ENCODE measurements at regions not wholly inside any gene's neighbourhood (a gene's known extent, or its start where the extent isn't known, plus 50 kb on each side); places are given as distances from the start of the nearest gene placed in this dataset.

DNA sequence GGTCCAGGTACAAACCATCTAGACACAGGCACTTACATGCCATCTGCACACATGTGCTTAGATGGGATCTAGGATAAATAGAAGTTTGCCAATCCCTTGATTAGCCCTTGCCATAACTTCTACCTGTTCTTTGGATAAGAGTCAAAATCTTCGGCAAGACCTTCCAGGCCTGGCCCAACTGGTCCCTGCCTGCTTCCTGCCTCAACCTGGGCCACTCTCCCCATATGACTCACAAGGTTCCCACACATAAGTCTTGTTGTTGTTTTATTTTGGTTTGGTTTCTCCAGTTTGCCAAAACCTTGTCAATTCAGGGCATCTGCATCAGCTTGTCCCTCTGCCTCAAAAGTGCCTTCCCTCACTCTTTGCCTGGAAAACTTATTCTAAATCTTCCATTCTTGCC, 95.3 kb upstream of the XYLT1 start:
- TF ChIP-seq, protein P1, sequence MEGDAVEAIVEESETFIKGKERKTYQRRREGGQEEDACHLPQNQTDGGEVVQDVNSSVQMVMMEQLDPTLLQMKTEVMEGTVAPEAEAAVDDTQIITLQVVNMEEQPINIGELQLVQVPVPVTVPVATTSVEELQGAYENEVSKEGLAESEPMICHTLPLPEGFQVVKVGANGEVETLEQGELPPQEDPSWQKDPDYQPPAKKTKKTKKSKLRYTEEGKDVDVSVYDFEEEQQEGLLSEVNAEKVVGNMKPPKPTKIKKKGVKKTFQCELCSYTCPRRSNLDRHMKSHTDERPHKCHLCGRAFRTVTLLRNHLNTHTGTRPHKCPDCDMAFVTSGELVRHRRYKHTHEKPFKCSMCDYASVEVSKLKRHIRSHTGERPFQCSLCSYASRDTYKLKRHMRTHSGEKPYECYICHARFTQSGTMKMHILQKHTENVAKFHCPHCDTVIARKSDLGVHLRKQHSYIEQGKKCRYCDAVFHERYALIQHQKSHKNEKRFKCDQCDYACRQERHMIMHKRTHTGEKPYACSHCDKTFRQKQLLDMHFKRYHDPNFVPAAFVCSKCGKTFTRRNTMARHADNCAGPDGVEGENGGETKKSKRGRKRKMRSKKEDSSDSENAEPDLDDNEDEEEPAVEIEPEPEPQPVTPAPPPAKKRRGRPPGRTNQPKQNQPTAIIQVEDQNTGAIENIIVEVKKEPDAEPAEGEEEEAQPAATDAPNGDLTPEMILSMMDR (IDR thresholded peaks at IDR 0.05; ENCODE audit: insufficient read depth, low read length, poor library complexity, severe bottlenecking): no peak
- DNase-seq (ENCODE audit: low read depth): no peak
- Histone ChIP-seq H3K4me3 (ENCODE audit: low read depth, low read length) (no peak overlapping the region), H3K36me3 (ENCODE audit: control insufficient read depth, insufficient read depth, low read length) (no peaks in the 10 kb centered on the region), H3K27me3 (ENCODE audit: control insufficient read depth, insufficient read depth, low read length) (no peaks in the 10 kb centered on the region)

DNA sequence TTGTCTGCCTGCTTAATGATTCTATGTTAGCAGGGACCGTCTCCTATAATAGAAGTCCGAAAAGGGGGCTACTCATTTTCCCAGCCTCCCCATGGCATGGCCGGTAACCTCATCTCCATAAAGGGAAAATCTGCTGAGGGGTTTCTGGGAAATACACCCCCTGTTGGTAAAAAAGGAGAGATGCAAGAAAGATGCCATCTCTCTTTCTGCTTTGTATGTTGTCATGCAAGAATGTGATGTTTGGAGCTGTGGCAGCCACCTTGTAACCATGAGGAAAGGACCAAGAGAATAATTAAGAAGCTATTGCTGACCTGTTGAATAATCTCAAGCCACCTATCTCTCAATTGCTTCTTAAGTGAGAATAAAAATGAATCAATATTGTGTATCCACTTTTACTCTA, 94.8 kb upstream of the XYLT1 start:
- TF ChIP-seq, protein P1 (IDR thresholded peaks at IDR 0.05; ENCODE audit: insufficient read depth, low read length, poor library complexity, severe bottlenecking): no peak
- Histone ChIP-seq H3K4me3 (ENCODE audit: low read depth, low read length) (no peak overlapping the region), H3K27me3 (ENCODE audit: control insufficient read depth, insufficient read depth, low read length) (no peaks in the 10 kb centered on the region), H3K36me3 (ENCODE audit: control insufficient read depth, insufficient read depth, low read length) (no peaks in the 10 kb centered on the region)
- DNase-seq (ENCODE audit: low read depth): no peak

DNA sequence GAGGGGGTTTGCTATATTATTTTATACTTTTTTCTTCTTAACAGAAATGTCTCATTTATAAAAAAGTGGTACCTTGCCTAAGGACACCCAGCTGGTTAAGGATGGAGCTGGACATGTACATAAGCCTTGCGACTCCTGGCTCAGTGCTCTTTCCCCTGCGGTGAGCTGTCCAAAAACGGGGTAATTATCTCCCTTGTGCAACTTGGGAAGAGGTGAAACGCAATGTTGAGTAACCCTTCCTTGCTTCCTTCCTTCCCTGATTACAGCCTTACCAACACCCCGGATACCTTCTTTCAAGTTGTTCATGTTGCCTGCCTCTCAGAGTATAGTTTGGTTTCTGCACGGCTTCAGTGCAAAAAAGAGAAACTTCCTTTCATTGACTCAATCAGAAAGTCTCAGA, 94.1 kb upstream of the XYLT1 start:
- Histone ChIP-seq H3K36me3 (ENCODE audit: control insufficient read depth, insufficient read depth, low read length) (no peaks in the 10 kb centered on the region), H3K27me3 (ENCODE audit: control insufficient read depth, insufficient read depth, low read length) (no peaks in the 10 kb centered on the region), H3K4me3 (ENCODE audit: low read depth, low read length) (no peak overlapping the region)
- TF ChIP-seq, protein P1 (IDR thresholded peaks at IDR 0.05; ENCODE audit: insufficient read depth, low read length, poor library complexity, severe bottlenecking): no peak
- DNase-seq (ENCODE audit: low read depth): no peak

DNA sequence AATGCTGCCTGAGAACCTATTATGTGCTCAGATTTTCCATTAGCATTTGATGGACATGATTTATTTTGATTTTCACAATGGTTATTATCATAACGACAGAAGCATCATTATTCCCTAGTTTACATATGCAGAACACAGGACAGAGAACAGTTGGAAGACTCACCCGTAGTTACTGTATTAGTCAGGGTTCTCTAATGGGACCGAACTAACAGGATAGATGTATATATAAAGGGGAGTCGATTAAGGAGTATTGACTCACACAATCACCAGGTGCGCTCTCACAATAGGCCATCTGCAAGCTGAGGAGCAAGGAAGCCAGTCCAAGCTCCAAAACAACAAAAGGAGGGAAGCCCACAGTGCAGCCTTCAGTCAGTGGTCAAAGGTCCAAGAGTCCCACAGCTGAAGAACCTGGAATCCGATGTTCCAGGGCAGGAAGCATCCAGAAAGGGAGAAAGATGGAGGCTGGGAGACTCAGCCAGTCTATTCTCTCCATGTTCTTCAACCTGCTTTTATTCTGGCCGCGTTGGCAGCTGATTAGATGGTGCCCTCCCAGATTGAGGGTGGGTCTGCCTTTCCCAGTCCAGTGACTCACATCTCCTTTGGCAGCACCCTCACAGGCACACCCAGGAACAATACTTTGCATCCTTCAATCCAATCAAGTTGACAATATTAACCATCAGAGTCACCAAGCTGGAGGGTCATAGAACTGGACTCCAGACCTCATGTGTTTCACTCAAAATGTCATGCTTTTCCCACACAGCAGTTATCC, 92.7 kb upstream of the XYLT1 start:
- Histone ChIP-seq H3K27me3 (ENCODE audit: control insufficient read depth, insufficient read depth, low read length) (no peaks in the 10 kb centered on the region), H3K4me3 (ENCODE audit: low read depth, low read length) (no peak overlapping the region), H3K36me3 (ENCODE audit: control insufficient read depth, insufficient read depth, low read length) (no peaks in the 10 kb centered on the region)
- DNase-seq (ENCODE audit: low read depth): no peak
- TF ChIP-seq, protein P1 (IDR thresholded peaks at IDR 0.05; ENCODE audit: insufficient read depth, low read length, poor library complexity, severe bottlenecking): no peak

DNA sequence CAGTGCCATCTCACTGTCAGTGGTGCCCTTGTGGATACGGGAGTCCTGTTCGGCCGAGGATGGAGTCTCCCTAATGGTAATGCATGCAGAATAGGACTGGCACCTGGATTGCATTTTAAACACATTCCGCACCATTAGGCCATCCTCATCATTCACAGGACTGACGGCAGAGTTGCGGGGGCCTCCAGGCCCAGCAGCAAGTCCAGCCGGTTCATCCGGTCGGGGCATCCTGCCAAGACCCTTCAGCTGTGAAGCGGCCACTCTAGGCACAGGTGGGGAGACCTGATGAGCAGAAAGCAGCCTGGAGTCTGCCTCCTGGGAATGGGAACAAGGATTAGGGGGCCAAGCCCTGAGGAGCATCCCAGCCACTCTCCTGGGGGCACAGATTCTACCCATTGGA, 90.3 kb upstream of the XYLT1 start:
- TF ChIP-seq, protein P1 (IDR thresholded peaks at IDR 0.05; ENCODE audit: insufficient read depth, low read length, poor library complexity, severe bottlenecking): no peak
- no peak overlapping the region for H3K4me3 ChIP-seq (ENCODE audit: low read depth, low read length)
- H3K27me3 ChIP-seq (ENCODE audit: control insufficient read depth, insufficient read depth, low read length): no peaks in the 10 kb centered on the region
- H3K36me3 ChIP-seq (ENCODE audit: control insufficient read depth, insufficient read depth, low read length): no peaks in the 10 kb centered on the region
- no peak for DNase-seq (ENCODE audit: low read depth)

DNA sequence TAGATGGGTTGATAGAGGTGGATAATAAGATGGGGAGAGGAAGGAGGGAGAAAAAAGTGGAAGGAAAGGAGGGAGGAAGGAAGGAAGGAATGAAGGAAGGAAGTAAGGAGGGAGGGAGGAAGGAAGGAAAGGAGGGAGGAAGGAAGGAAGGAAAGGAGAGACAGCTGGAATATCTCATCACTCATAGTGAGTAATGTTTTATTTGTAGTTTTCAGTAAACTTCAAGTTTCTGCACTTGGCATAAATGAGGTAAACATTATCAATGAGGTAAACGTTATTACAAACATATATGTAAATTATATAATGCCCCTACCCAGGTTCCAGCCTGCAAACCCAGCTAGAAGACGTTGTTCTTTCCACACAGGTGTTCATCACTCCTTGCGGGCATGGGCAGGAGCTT, 89.8 kb upstream of the XYLT1 start:
- H3K4me3 ChIP-seq (ENCODE audit: low read depth, low read length): no peak overlapping the region
- no peaks in the 10 kb centered on the region for H3K36me3 ChIP-seq (ENCODE audit: control insufficient read depth, insufficient read depth, low read length)
- TF ChIP-seq, protein P1 (IDR thresholded peaks at IDR 0.05; ENCODE audit: insufficient read depth, low read length, poor library complexity, severe bottlenecking): no peak
- H3K27me3 ChIP-seq (ENCODE audit: control insufficient read depth, insufficient read depth, low read length): no peaks in the 10 kb centered on the region
- DNase-seq (ENCODE audit: low read depth): no peak
